HCT116 (cell line): ENCODE measurements at regions not wholly inside any gene's neighbourhood (a gene's known extent, or its start where the extent isn't known, plus 50 kb on each side); places are given as distances from the start of the nearest gene placed in this dataset.

ENCODE experiments used
- ATAC-seq: fragments of 200-7000 bp; cut with Tn5 transposase; 2 replicates; pipeline ENCODE4 v1.9.1; 2020; ENCODE audit warnings: mild to moderate bottlenecking, moderate library complexity
- BruUV-seq: library from RNA; stranded (reverse); fragments of 400-500 nt; replicated peaks from 2 replicates; lab custom pipeline; 2021; lab: Mats Ljungman, UMichigan
- CTCF ChIA-PET: fragments of 300-600 bp; sonication (Branson Sonifier 250); formaldehyde crosslinking; loops from one replicate; lab custom pipeline; 2021; ENCODE audit warnings: antibody characterized with exemption; lab: Charles Lee
- POLR2A ChIA-PET: fragments of 300-600, 350-600 bp; sonication (Branson Sonifier 250); formaldehyde crosslinking; loops from one replicate; lab custom pipeline; 2021; ENCODE audit warnings: antibody characterized with exemption; lab: Charles Lee
- RAD21 ChIA-PET, 2 experiments: fragments of 300-600 bp; sonication (Branson Sonifier 250); formaldehyde crosslinking; loops; one replicate each; lab custom pipeline; 2023; ENCODE audit warnings: low total read pairs in 2 of 2; ENCODE audit not compliant: uncharacterized antibody in 2 of 2, unreplicated experiment in 2 of 2, low non-redundant PET in 1 of 2; lab: Charles Lee
- DNase-seq: peaks from one replicate; pipeline ENCODE4 v3.0.0-alpha.2; 2010; ENCODE audit warnings: low read depth, low spot score
- H2AFZ ChIP-seq: fragments of 200-600 bp; shearing (Covaris generic), sonication (generic); 2 replicates; pipeline ENCODE4 v1.6.1; 2017; ENCODE audit warnings: low read depth, mixed run types, mixed read lengths, antibody characterized with exemption, low read length; ENCODE audit not compliant: poor library complexity, severe bottlenecking
- H3K27ac ChIP-seq: 2 replicates; pipeline ENCODE4 v1.5.1; 2012; ENCODE audit warnings: low read depth, low read length
- H3K27me3 ChIP-seq: fragments of 200-600 bp; sonication (generic); 2 replicates; pipeline ENCODE4 v1.6.1; 2016; ENCODE audit warnings: mixed run types, low read length, mixed read lengths; ENCODE audit not compliant: insufficient read depth
- H3K36me3 ChIP-seq, 2 experiments: fragments of 200-500 bp in 1 of 2; fragments of 200-600 bp in 1 of 2; sonication (Bioruptor generic) in 1 of 2; sonication (generic) in 1 of 2; 2 replicates each; pipeline versions ENCODE4 v1.5.1 to v1.6.1; 2014 to 2016; ENCODE audit warnings: low read length in 2 of 2, inconsistent platforms in 1 of 2, mixed read lengths in 1 of 2, mixed run types in 1 of 2; ENCODE audit not compliant: insufficient read depth in 2 of 2, control insufficient read depth in 1 of 2
- H3K4me1 ChIP-seq, 2 experiments: fragments of 200-600 bp in 1 of 2; sonication (generic) in 1 of 2; 2 replicates each; pipeline versions ENCODE4 v1.5.1 to v1.6.1; 2012 to 2017; ENCODE audit warnings: low read length in 2 of 2, inconsistent platforms in 1 of 2, mild to moderate bottlenecking in 1 of 2, mixed read lengths in 1 of 2, mixed run types in 1 of 2, moderate library complexity in 1 of 2; ENCODE audit not compliant: insufficient read depth in 2 of 2, control insufficient read depth in 1 of 2
- H3K4me2 ChIP-seq: fragments of 200-600 bp; sonication (generic); 2 replicates; pipeline ENCODE4 v1.6.1; 2017; ENCODE audit warnings: mixed run types, low read length, mixed read lengths
- H3K4me3 ChIP-seq, 2 experiments: fragments of 200-600 bp in 1 of 2; sonication (generic) in 1 of 2; replicated peaks in 1 of 2; 2 replicates each; pipeline ENCODE4 v1.5.1; 2011 to 2016; ENCODE audit warnings: low read length in 2 of 2, control low read depth in 1 of 2, low read depth in 1 of 2, mild to moderate bottlenecking in 1 of 2, mixed read lengths in 1 of 2, mixed run types in 1 of 2
- H3K79me2 ChIP-seq: fragments of 200-600 bp; sonication (generic); 2 replicates; pipeline ENCODE4 v1.6.1; 2017; ENCODE audit warnings: mild to moderate bottlenecking, mixed run types, low read length, moderate library complexity, mixed read lengths; ENCODE audit not compliant: insufficient read depth
- H3K9ac ChIP-seq: fragments of 200-600 bp; sonication (generic); 2 replicates; pipeline ENCODE4 v1.6.1; 2016; ENCODE audit warnings: low read length, mixed read lengths
- H3K9me2 ChIP-seq: fragments of 200-600 bp; sonication (generic), shearing (Covaris generic); 2 replicates; pipeline ENCODE4 v1.6.1; 2017; ENCODE audit warnings: mixed run types, mild to moderate bottlenecking, moderate library complexity; ENCODE audit not compliant: insufficient read depth
- H3K9me3 ChIP-seq, 2 experiments: fragments of 200-500 bp in 1 of 2; fragments of 200-600 bp in 1 of 2; sonication (Bioruptor generic) in 1 of 2; sonication (generic) in 1 of 2; 2 replicates each; pipeline ENCODE4 v1.6.1; 2014 to 2017; ENCODE audit warnings: low read length in 2 of 2, mixed read lengths in 2 of 2, inconsistent platforms in 1 of 2, low read depth in 1 of 2, mild to moderate bottlenecking in 1 of 2, mixed run types in 1 of 2, moderate library complexity in 1 of 2; ENCODE audit not compliant: control insufficient read depth in 1 of 2, insufficient read depth in 1 of 2
- H4K20me1 ChIP-seq: fragments of 200-600 bp; sonication (generic), shearing (Covaris generic); 2 replicates; pipeline ENCODE4 v1.6.1; 2017; ENCODE audit warnings: mixed run types, mild to moderate bottlenecking, moderate library complexity; ENCODE audit not compliant: insufficient read depth
- ATF3 ChIP-seq: IDR thresholded peaks from 2 replicates; pipeline ENCODE4 v1.6.1; 2012
- CBX3 ChIP-seq: IDR thresholded peaks from 2 replicates; pipeline ENCODE4 v1.6.1; 2012; ENCODE audit warnings: low read depth
- CEBPB ChIP-seq: IDR thresholded peaks from 2 replicates; pipeline ENCODE4 v1.6.1; 2012; ENCODE audit warnings: low read depth
- ELF1 ChIP-seq: IDR thresholded peaks from 2 replicates; pipeline ENCODE4 v1.6.1; 2012; ENCODE audit warnings: low read depth, borderline replicate concordance
- JUND ChIP-seq: IDR thresholded peaks from 2 replicates; pipeline ENCODE4 v1.6.1; 2012
- POLR2A ChIP-seq: IDR thresholded peaks from 2 replicates; pipeline ENCODE4 v1.7.0; 2011; ENCODE audit warnings: borderline replicate concordance; ENCODE audit not compliant: insufficient read depth, insufficient read length; ENCODE audit errors: extremely low read depth
- POLR2AphosphoS5 ChIP-seq: IDR thresholded peaks from 2 replicates; pipeline ENCODE4 v1.6.1; 2011; ENCODE audit warnings: mild to moderate bottlenecking, low read depth, low read length, moderate library complexity
- TCF7L2 ChIP-seq: IDR thresholded peaks from 2 replicates; pipeline ENCODE4 v1.7.0; 2011; ENCODE audit warnings: borderline replicate concordance, inconsistent platforms; ENCODE audit not compliant: insufficient read depth, insufficient read length; ENCODE audit errors: extremely low read depth
- ZBTB33 ChIP-seq: IDR thresholded peaks from 2 replicates; pipeline ENCODE4 v1.6.1; 2011; ENCODE audit warnings: mild to moderate bottlenecking, low read length, moderate library complexity; ENCODE audit not compliant: insufficient replicate concordance; ENCODE audit errors: extremely low read depth
- ZFX ChIP-seq: fragments of 450-650 bp; IDR thresholded peaks from 2 replicates; pipeline ENCODE4 v1.6.1; 2017
- ZNF274 ChIP-seq: fragments of 200-500 bp; sonication (Bioruptor generic); IDR thresholded peaks from 2 replicates; pipeline ENCODE4 v1.6.1; 2014; ENCODE audit warnings: mild to moderate bottlenecking, low read depth, low read length, inconsistent platforms
- intact Hi-C: fragments of 100-400 bp; cut with micrococcal nuclease; formaldehyde crosslinking; loops from 2 replicates; pipeline ENCODE4 v1.10.0; 2022

- Histone ChIP-seq H3K4me2 (peak overlapping the region; percentile 71), H3K9ac (peak overlapping the region; percentile 62), H4K20me1 (no peaks in the 10 kb centered on the region), H3K27me3 (no peaks in the 10 kb centered on the region), H3K27ac (peak overlapping the region; percentile 96), H3K9me2 (no peaks in the 10 kb centered on the region), H3K36me3 (no peaks in the 10 kb centered on the region), H3K4me1 (peaks cover 67 to 99% of the 10 kb centered on the region in 2 experiments), H3K79me2 (no peaks in the 10 kb centered on the region), H3K9me3 (no peaks in the 10 kb centered on the region), H2AFZ (no peak overlapping the region), H3K4me3 (peak overlapping the region in 1 of 2 experiments; percentile 35; a peak in 2 of 4 replicates)
- peak; percentile 52 for TF ChIP-seq POLR2A
- no peak for TF ChIP-seq ZFX
- ChIA-PET RAD21 (interaction anchor here (1.1 to 2.6 kb wide), 5 partner anchors 63 to 131 kb away, joined by 5 to 16 read pairs (median 7); no protein-coding TSS in a partner anchor), POLR2A (interaction anchor here (1.0 to 8.6 kb wide), 11 partner anchors 8 to 128 kb away, joined by 3 to 172 read pairs (median 4); no protein-coding TSS in a partner anchor), CTCF (interaction anchor here (1.3 to 2.1 kb wide), 2 partner anchors 63 to 131 kb away, joined by 3 to 8 read pairs; no protein-coding TSS in a partner anchor)
- ATAC-seq (peak; percentile 31), DNase-seq (no peak)
- BruUV-seq = TSS peak; percentile 90
- intact Hi-C loops = loop anchor here (1.0 to 2.0 kb wide), 4 partner anchors 59 to 165 kb away; no protein-coding TSS in a partner anchor
These were observed 67.7 kb upstream of the SERP2 start for GRCh38 chr13:44305917-44306370.

GRCh38 chr13:44306371-44307192, 67.0 kb upstream of the SERP2 start:
- peak; percentile 99 for DNase-seq

More at GRCh38 chr13:44306371-44307192, 67.0 kb upstream of the SERP2 start:
- ATAC-seq = peak; percentile 84
- Histone ChIP-seq H3K79me2 (no peaks in the 10 kb centered on the region), H3K9me2 (no peaks in the 10 kb centered on the region), H2AFZ (no peak overlapping the region), H3K4me3 (peak overlapping the region; percentile 5 to 35), H3K4me1 (peaks cover 66 to 99% of the 10 kb centered on the region in 2 experiments), H3K9ac (peak overlapping the region; percentile 62), H3K36me3 (no peaks in the 10 kb centered on the region), H4K20me1 (no peaks in the 10 kb centered on the region), H3K9me3 (no peaks in the 10 kb centered on the region), H3K27me3 (no peaks in the 10 kb centered on the region), H3K27ac (peak overlapping the region; percentile 96), H3K4me2 (peak overlapping the region; percentile 71)
- no TSS peak for BruUV-seq
- intact Hi-C loops = loop anchor here (1.0 to 2.0 kb wide), 4 partner anchors 58 to 166 kb away; no protein-coding TSS in a partner anchor
- ChIA-PET POLR2A (interaction anchor here (0.7 to 8.6 kb wide), 14 partner anchors 9 to 174 kb away, joined by 3 to 172 read pairs (median 4); no protein-coding TSS in a partner anchor), RAD21 (interaction anchor here (0.9 to 2.6 kb wide), 6 partner anchors 62 to 130 kb away, joined by 4 to 16 read pairs (median 6); no protein-coding TSS in a partner anchor), CTCF (interaction anchor here (1.3 to 2.1 kb wide), 2 partner anchors 63 to 130 kb away, joined by 3 to 8 read pairs; no protein-coding TSS in a partner anchor)
- TF ChIP-seq CBX3 (no peak), ZBTB33 (peak; percentile 57), ATF3 (no peak), CEBPB (no peak), JUND (no peak), ELF1 (no peak), ZNF274 (no peak), POLR2AphosphoS5 (peak; percentile 83), TCF7L2 (peak; percentile 100)
